H1 (cell line): ENCODE measurements at regions not wholly inside any gene's neighbourhood (a gene's known extent, or its start where the extent isn't known, plus 50 kb on each side); places are given as distances from the start of the nearest gene placed in this dataset.

Source experiments
- CTCF ChIA-PET: fragments of 300-600 bp; sonication (Branson Sonifier 250); formaldehyde crosslinking; loops from one replicate; lab custom pipeline; 2021; ENCODE audit not compliant: partially characterized antibody; lab: Charles Lee
- POLR2A ChIA-PET: fragments of 300-600 bp; sonication (Branson Sonifier 250); formaldehyde crosslinking; loops from one replicate; lab custom pipeline; 2021; ENCODE audit warnings: inconsistent platforms; ENCODE audit not compliant: partially characterized antibody; lab: Charles Lee
- DNase-seq, 2 experiments: peaks; one replicate each; pipeline versions ENCODE4 v3.0.0 to v3.0.0-alpha.2; 2010 to 2022; ENCODE audit warnings: low spot score in 2 of 2, low read depth in 1 of 2, mixed read lengths in 1 of 2
- FAIRE-seq: peaks from 2 replicates; lab custom pipeline; 2011; peaks lifted over from hg19 to GRCh38; lab: Jason Lieb, UNC
- H2AFZ ChIP-seq: 2 replicates; pipeline ENCODE4 v1.8.1; 2012; ENCODE audit warnings: low read length, inconsistent platforms
- H2AK5ac ChIP-seq: 2 replicates; pipeline ENCODE4 v1.6.1; 2013; ENCODE audit warnings: low read depth, low read length
- H2BK120ac ChIP-seq: replicated peaks from 2 replicates; pipeline ENCODE3; 2013; ENCODE audit warnings: low read depth, low read length, inconsistent platforms
- H2BK12ac ChIP-seq: 2 replicates; pipeline ENCODE4 v1.6.1; 2013; ENCODE audit warnings: low read depth, low read length
- H2BK15ac ChIP-seq: 2 replicates; pipeline ENCODE4 v1.6.1; 2013; ENCODE audit warnings: low read length
- H2BK20ac ChIP-seq: 2 replicates; pipeline ENCODE4 v1.6.1; 2013; ENCODE audit warnings: low read length
- H2BK5ac ChIP-seq: 2 replicates; pipeline ENCODE4 v1.6.1; 2013; ENCODE audit warnings: low read depth, low read length
- H3K14ac ChIP-seq: 2 replicates; pipeline ENCODE4 v1.6.1; 2013; ENCODE audit warnings: inconsistent platforms; ENCODE audit not compliant: insufficient read length
- H3K18ac ChIP-seq: 2 replicates; pipeline ENCODE4 v1.6.1; 2013; ENCODE audit warnings: low read length; ENCODE audit errors: extremely low read depth
- H3K23ac ChIP-seq: 2 replicates; pipeline ENCODE4 v1.6.1; 2013; ENCODE audit warnings: inconsistent platforms; ENCODE audit not compliant: insufficient read length
- H3K23me2 ChIP-seq: 2 replicates; pipeline ENCODE4 v1.6.1; 2013; ENCODE audit warnings: low read depth, low read length
- H3K27ac ChIP-seq: 2 replicates; pipeline ENCODE4 v1.6.1; 2011; ENCODE audit warnings: low read depth, low read length, inconsistent platforms
- H3K27me3 ChIP-seq, 4 experiments: replicated peaks in 1 of 4; 1 replicate in 1 of 4; 2 replicates in 3 of 4; pipeline versions ENCODE4 v1.6.1 to v1.8.1; 2011 to 2013; ENCODE audit warnings: low read length in 3 of 4, mild to moderate bottlenecking in 3 of 4, inconsistent platforms in 2 of 4, mixed read lengths in 2 of 4, moderate library complexity in 1 of 4; ENCODE audit not compliant: control insufficient read depth in 3 of 4, insufficient read depth in 3 of 4; ENCODE audit errors: extremely low read depth in 1 of 4
- H3K36me3 ChIP-seq, 4 experiments: 2 replicates each; pipeline versions ENCODE4 v1.6.1 to v1.8.1; 2011 to 2013; ENCODE audit warnings: mild to moderate bottlenecking in 4 of 4, low read length in 3 of 4, moderate library complexity in 2 of 4, control low read depth in 1 of 4, inconsistent platforms in 1 of 4; ENCODE audit not compliant: insufficient read depth in 4 of 4, control insufficient read depth in 2 of 4
- H3K4ac ChIP-seq: replicated peaks from 2 replicates; pipeline ENCODE3; 2013; ENCODE audit warnings: low read length, low read depth, mixed read lengths, inconsistent platforms; ENCODE audit not compliant: insufficient read length
- H3K4me1 ChIP-seq, 4 experiments: replicated peaks in 1 of 4; 1 replicate in 1 of 4; 2 replicates in 3 of 4; pipeline versions ENCODE4 v1.6.1 to v1.8.1; 2011 to 2013; ENCODE audit warnings: low read length in 3 of 4, inconsistent platforms in 2 of 4, mixed read lengths in 1 of 4; ENCODE audit not compliant: insufficient read depth in 4 of 4, control insufficient read depth in 3 of 4
- H3K4me2 ChIP-seq, 2 experiments: 2 replicates each; pipeline versions ENCODE4 v1.6.1 to v1.8.1; 2011 to 2013; ENCODE audit warnings: low read depth in 2 of 2, low read length in 2 of 2, control low read depth in 1 of 2, inconsistent platforms in 1 of 2, mild to moderate bottlenecking in 1 of 2; ENCODE audit not compliant: insufficient read depth in 1 of 2
- H3K4me3 ChIP-seq, 4 experiments: fragments of 200-600, 300-600 bp in 1 of 4; sonication (generic), shearing (Covaris generic), sonication (Bioruptor Twin) in 1 of 4; 2 replicates each; pipeline versions ENCODE4 v1.5.1 to v1.8.1; 2011 to 2016; ENCODE audit warnings: low read length in 4 of 4, low read depth in 3 of 4, control low read depth in 2 of 4, inconsistent platforms in 2 of 4, mild to moderate bottlenecking in 2 of 4, mixed read lengths in 1 of 4, moderate library complexity in 1 of 4; ENCODE audit not compliant: insufficient read depth in 2 of 4; ENCODE audit errors: extremely low read depth in 1 of 4
- H3K56ac ChIP-seq: replicated peaks from 2 replicates; pipeline ENCODE3; 2013; ENCODE audit warnings: low read depth, mild to moderate bottlenecking, mixed read lengths, low read length, inconsistent platforms; ENCODE audit not compliant: insufficient read length
- H3K79me1 ChIP-seq: 2 replicates; pipeline ENCODE4 v1.6.1; 2013; ENCODE audit warnings: low read depth, low read length, control low read depth
- H3K79me2 ChIP-seq, 2 experiments: 2 replicates each; pipeline versions ENCODE4 v1.6.1 to v1.8.1; 2012 to 2013; ENCODE audit warnings: low read length in 2 of 2, mild to moderate bottlenecking in 2 of 2, inconsistent platforms in 1 of 2; ENCODE audit not compliant: insufficient read depth in 2 of 2, control insufficient read depth in 1 of 2
- H3K9ac ChIP-seq, 4 experiments: replicated peaks in 1 of 4; 1 replicate in 1 of 4; 2 replicates in 3 of 4; pipeline versions ENCODE4 v1.6.1 to v1.8.1; 2011 to 2013; ENCODE audit warnings: low read depth in 3 of 4, low read length in 3 of 4, control low read depth in 2 of 4, mild to moderate bottlenecking in 2 of 4, moderate library complexity in 2 of 4, inconsistent platforms in 1 of 4; ENCODE audit errors: extremely low read depth in 1 of 4
- H3K9me3 ChIP-seq, 2 experiments: 2 replicates each; pipeline versions ENCODE4 v1.6.1 to v1.8.1; 2012 to 2013; ENCODE audit warnings: mild to moderate bottlenecking in 2 of 2, moderate library complexity in 2 of 2, control low read depth in 1 of 2, inconsistent platforms in 1 of 2, low read depth in 1 of 2, low read length in 1 of 2, mixed read lengths in 1 of 2; ENCODE audit not compliant: insufficient read depth in 2 of 2
- H4K20me1 ChIP-seq, 2 experiments: replicated peaks in 1 of 2; 2 replicates each; pipeline versions ENCODE3 to v1.8.1; 2011 to 2013; ENCODE audit warnings: inconsistent platforms in 2 of 2, low read length in 2 of 2, mild to moderate bottlenecking in 1 of 2; ENCODE audit not compliant: insufficient read depth in 2 of 2, control insufficient read depth in 1 of 2
- H4K5ac ChIP-seq: 2 replicates; pipeline ENCODE4 v1.6.1; 2013; ENCODE audit warnings: low read length, low read depth, mixed read lengths, inconsistent platforms; ENCODE audit not compliant: insufficient read length
- H4K8ac ChIP-seq: 2 replicates; pipeline ENCODE4 v1.8.0; 2013; ENCODE audit warnings: mild to moderate bottlenecking, moderate library complexity, low read length, inconsistent platforms; ENCODE audit not compliant: insufficient read depth; ENCODE audit errors: extremely low read depth
- H4K91ac ChIP-seq: replicated peaks from 2 replicates; pipeline ENCODE3; 2013; ENCODE audit warnings: low read length, mixed read lengths, inconsistent platforms; ENCODE audit not compliant: insufficient read length
- CTCF ChIP-seq, 3 experiments: IDR thresholded peaks; 1 replicate in 2 of 3; 2 replicates in 1 of 3; pipeline versions ENCODE4 v1.5.1 to v1.6.1; 2011; ENCODE audit warnings: low read length in 3 of 3, mild to moderate bottlenecking in 3 of 3, inconsistent platforms in 2 of 3, low read depth in 1 of 3, moderate library complexity in 1 of 3; ENCODE audit not compliant: insufficient read depth in 1 of 3; ENCODE audit errors: control extremely low read depth in 1 of 3
- HDAC2 ChIP-seq, 2 experiments: fragments of 300-600 bp in 1 of 2; sonication (generic) in 1 of 2; IDR thresholded peaks; 2 replicates each; pipeline ENCODE4 v1.6.1; 2011 to 2012; ENCODE audit warnings: low read depth in 2 of 2, low read length in 2 of 2, mild to moderate bottlenecking in 2 of 2, moderate library complexity in 2 of 2, borderline replicate concordance in 1 of 2, inconsistent platforms in 1 of 2
- JUN ChIP-seq: IDR thresholded peaks from 2 replicates; pipeline ENCODE4 v1.6.1; 2011; ENCODE audit warnings: low read depth, mild to moderate bottlenecking, improper control_type of control experiment, low read length
- POLR2A ChIP-seq, 2 experiments: IDR thresholded peaks; 1 replicate in 1 of 2; 2 replicates in 1 of 2; pipeline ENCODE4 v1.6.1; 2011; ENCODE audit warnings: low read depth in 2 of 2, low read length in 2 of 2, mild to moderate bottlenecking in 2 of 2; ENCODE audit errors: control extremely low read depth in 1 of 2
- WGBS, 2 experiments: shearing (Covaris generic) in 1 of 2; methylation state at CpG; one replicate each; pipeline versions ENCODE4 v1.1.6 to v1.1.7; 2013 to 2015; ENCODE audit warnings: low lambda C conversion rate in 2 of 2, mixed read lengths in 2 of 2, inconsistent platforms in 1 of 2, low coverage in 1 of 2, missing lambda C conversion rate in 1 of 2; ENCODE audit not compliant: insufficient replicate concordance in 2 of 2, insufficient coverage in 1 of 2, insufficient read length in 1 of 2; ENCODE audit errors: extremely low coverage in 1 of 2, missing lambda C conversion rate in 1 of 2; 5-methylcytosine and 5-hydroxymethylcytosine counted together

GRCh38 chr3:182698078-182698477 is 95.2 kb upstream of the ATP11B start:
- DNase-seq (no peak), FAIRE-seq (no peak)
- Histone ChIP-seq H3K79me2 (no peaks in the 10 kb centered on the region), H3K27ac (no peak overlapping the region), H3K36me3 (no peaks in the 10 kb centered on the region), H3K23me2 (no peaks in the 10 kb centered on the region), H3K4ac (no peak overlapping the region), H3K27me3 (no peaks in the 10 kb centered on the region), H3K9ac (no peak overlapping the region), H3K79me1 (no peaks in the 10 kb centered on the region), H2BK120ac (no peak overlapping the region), H4K20me1 (no peaks in the 10 kb centered on the region), H3K14ac (no peak overlapping the region), H2BK5ac (no peak overlapping the region), H3K4me3 (no peak overlapping the region), H4K8ac (no peak overlapping the region), H3K4me1 (0 out of 7 replicates have a peak, but pooled peaks cover 0 to 2% (median 0%) of the 10 kb centered on the region in 4 experiments), H3K56ac (no peak overlapping the region), H2AFZ (no peak overlapping the region), H4K5ac (no peak overlapping the region), H3K23ac (no peak overlapping the region), H2AK5ac (no peak overlapping the region), H2BK20ac (no peak overlapping the region), H3K18ac (no peak overlapping the region), H4K91ac (no peak overlapping the region), H3K9me3 (no peaks in the 10 kb centered on the region), H3K4me2 (no peak overlapping the region), H2BK15ac (no peak overlapping the region), H2BK12ac (no peak overlapping the region)
- ChIA-PET POLR2A (no interaction called here), CTCF (interaction anchor here (0.9 to 1.7 kb wide), 3 partner anchors 14 to 16 kb away, joined by 3 to 6 read pairs (median 4); no protein-coding TSS in a partner anchor)
- TF ChIP-seq POLR2A (IDR thresholded peaks at IDR 0.05; ENCODE audit: control extremely low read depth in 1 of 2, low read depth in 2 of 2, low read length in 2 of 2), result no peak
- TF ChIP-seq HDAC2 (IDR thresholded peaks at IDR 0.05; ENCODE audit: borderline replicate concordance in 1 of 2, low read depth in 2 of 2, low read length in 2 of 2), result no peak
- TF ChIP-seq JUN, result no peak
- TF ChIP-seq CTCF (IDR thresholded peaks at IDR 0.05; ENCODE audit: control extremely low read depth in 1 of 3, insufficient read depth in 1 of 3, low read depth in 1 of 3, low read length in 3 of 3), result peak in 1 of 3 experiments; percentile 1; a peak in 1 of 4 replicates
- WGBS, 2 experiments, result 93% methylated on average over 2 of the region's 2 CpGs; no CpG with 5 or more reads in 1 of the 2 experiments
